ENCODE measurements at regions not wholly inside any gene's neighbourhood (a gene's known extent, or its start where the extent isn't known, plus 50 kb on each side); places are given as distances from the start of the nearest gene placed in this dataset.
A peak's percentile ranks its signal among the peaks of the same experiment; 100 is the strongest.

DNA sequence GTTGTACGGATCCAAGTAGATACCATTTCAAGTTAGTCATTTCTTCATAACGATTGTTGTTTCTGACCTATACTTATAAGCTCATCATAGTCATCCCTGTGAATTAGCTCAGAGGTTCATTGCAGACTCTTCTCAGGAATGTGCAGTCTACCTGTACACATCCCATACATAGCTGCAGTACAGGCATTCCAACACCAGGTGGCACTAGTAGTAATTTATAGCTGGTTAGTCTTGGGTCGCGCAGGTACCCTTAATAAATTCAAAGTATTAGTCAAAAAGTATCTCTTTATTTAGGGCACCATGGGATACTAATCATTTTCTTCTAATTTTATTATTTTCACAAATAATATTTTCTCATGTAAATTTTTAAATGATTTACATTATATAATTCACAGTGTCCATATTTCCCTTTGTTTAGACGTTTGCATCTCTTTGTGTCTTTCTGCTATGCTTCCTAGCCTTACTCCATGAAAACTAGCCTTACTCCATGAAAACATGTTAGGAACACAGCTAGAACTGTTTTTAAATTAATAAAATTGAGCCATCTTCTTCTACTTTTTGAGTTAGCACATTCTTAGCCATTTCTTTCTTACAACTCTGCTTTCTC lies 128.6 kb upstream of the FAM83B start:
- DNase-seq (ENCODE audit: low spot score), result peak; percentile 41

DNA sequence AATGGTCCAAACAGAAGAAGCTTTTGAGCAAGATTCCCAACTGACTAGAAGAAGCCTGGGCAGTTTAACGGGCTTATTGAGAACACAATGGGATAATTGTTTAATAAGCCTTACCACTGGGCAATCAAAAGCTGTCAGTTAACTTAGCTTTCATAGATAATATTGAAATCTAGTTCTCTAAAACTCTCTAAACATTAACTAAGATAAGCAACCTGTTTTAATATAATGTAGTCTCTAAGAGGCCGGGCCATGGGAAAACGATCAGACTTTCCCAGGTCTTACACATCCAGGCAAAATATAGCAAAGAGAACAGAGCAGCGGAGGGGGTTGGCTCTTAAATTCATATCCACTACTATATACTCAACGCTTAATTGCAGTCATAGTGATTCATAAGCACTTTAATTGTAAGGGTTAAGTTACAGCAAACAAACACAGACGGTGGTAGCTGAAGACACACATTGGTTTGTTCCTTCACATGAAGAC lies 128.0 kb upstream of the FAM83B start:
- DNase-seq (ENCODE audit: low spot score), result peak; percentile 20

DNA sequence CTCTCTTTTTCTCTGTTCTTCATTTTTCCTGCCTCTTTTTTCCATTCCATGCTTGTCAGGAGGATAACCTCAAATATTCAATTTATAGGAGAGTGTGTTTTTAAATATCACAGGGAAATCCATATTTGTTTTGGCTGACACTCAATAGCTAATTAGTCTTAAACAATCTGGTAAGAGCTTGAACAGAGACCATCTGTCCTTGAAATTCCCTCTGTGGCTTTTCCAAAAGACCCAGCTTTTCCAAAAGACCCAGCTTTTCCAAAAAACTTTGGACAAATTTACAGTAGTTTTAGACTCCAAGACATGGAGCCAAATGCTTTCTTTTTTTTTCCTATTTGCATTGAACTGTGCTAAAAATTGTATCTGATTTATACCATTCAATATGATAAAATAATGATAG lies 127.4 kb upstream of the FAM83B start:
- DNase-seq (ENCODE audit: low spot score), result no peak

DNA sequence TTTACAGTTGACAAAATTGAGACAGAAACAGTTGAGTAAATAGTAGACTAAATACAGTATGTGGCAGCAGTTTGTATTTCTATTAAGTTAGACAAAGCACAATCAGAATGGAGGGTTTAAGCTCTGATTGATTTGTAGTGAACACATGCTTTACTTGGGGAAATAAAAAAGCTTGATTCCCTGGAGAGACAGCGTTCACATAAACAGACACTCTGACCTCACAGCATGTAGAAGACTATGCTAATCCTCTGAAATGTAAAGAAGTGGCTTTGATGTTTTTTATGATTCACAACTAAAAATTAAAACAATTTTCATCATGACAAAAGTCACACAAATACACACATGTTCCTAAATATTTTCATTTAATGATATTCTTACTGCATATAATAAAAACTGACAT lies 126.9 kb upstream of the FAM83B start:
- DNase-seq (ENCODE audit: low spot score), result no peak

DNA sequence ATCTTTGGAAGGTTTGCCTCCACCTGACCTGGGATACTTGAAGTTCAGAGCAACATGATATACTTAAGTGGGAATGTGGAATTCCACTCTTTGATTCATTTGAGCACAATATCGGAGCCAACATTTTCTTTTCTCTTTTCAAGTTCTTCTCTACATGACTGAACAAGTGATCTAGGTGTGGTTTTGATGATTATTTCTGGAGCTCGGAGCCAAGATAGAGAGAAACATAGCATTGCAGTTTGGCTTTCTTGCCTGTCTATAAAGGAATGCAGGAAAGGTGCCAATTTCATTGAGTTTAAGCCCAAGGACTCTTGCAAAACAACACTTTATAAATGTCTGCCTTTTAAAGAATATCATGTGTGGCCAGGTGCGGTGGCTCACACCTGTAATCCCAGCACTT lies 124.2 kb upstream of the FAM83B start:
- no peak for DNase-seq (ENCODE audit: low spot score)

DNA sequence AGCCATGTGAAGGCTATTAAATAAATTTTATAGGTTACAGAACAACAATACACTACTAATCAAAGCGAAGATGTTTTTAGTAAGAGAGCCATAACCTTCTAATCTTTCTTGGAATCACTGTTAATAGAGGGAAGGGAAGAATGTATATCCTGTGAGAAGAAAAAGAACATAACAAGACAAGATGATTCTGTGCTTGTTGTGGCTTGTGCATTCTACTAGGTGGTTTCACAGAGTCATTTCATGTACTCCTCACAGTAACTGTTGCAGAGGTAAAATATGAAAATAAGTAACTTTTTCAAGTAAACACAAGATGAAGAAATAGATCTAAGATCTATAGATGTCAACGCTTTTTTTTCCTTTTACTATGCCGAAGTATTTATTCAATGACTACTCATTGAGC lies 116.9 kb upstream of the FAM83B start:
- no peak for DNase-seq (ENCODE audit: low spot score)

DNA sequence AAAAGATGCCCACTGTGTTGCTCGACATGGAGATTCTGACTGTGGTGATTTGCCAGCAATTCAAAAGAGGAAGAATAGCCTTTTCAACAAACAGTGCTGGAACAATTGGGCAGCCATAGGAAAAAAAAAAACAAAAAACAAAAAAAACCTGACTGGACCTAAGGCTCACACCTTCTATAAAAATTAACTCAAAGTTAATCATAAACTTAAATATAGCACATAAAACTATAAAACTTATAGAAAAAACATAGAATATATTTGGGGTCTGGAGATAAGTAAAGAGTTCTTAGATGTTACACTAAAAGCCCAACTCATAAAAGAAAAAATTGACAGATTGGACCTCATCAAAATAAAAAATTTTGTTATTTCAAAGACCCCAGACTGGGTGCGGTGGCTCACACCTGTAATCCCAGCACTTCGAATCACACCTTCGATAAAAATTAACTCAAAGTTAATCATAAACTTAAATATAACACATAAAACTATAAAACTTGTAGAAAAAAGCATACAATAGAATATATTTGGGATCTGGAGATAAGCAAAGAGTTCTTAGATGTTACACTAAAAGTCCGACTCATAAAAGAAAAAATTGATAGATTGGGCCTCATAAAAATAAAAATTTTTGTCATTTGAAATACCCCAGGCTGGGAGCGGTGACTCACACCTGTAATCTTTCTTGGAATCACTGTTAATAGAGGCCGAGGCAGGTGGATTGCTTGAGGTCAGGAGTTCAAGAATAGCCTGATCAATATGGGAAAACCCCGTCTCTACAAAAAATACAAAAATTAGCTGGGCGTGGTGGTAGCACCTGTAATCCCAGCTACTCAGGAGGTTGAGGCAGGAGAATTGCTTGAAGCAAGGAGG lies 115.6 kb upstream of the FAM83B start:
- no peak for DNase-seq (ENCODE audit: low spot score)

DNA sequence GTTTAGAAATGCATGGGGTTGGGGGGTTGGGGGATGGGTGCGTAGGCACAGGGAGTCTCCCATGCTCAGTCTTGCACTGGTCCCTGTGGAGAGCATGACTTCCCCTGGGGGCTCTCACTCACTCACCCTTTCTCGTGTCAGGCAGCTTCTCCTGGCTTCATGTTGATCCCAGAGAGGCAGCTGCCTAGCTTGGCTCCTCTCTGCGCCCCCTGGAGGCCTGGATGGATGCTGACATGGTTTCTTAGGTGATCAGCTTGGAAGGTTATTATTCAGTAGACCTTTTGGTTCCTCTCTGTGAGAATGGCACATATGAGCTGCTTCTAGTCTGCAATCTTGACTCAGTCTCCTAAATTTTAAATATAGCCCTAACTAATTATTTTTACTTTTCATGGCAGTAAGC lies 109.3 kb upstream of the FAM83B start:
- no peak for DNase-seq (ENCODE audit: low spot score)

DNA sequence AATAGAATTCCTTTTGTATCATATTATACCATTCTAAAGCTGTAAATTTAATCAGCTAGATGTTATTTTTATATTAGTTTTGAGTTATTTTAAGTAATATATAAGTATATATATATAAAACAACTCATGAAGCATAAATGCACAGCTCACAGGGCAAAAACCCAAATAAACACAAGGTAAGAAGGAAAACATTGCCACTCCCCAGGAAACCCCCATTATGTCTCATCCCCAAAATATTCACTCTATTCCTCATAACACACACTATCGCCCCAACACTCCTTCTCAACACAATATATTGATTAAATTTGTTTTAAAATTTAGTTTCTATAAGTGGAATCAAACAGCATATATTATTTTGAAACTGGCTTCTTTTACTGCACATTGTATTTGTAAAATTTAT lies 98.6 kb upstream of the FAM83B start:
- DNase-seq (ENCODE audit: low spot score), result no peak

DNA sequence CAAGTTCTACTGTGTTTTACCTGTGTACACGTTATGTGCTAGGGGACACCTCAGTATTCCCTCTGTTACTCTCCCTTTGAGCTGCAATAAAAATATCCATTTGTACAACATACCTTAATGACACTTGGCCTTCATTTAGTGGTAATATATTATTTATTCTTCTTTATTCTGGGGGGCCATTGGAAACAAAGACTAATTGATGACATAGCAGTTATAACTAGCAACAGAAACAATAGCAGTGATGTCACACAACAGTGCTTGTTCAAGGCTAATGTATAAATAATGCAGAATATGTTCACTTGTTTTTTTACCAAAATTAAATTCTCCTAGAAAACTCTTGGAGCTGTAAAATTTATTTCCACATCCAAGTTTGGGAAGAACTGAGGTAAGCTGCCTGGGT lies 92.2 kb upstream of the FAM83B start:
- no peak for DNase-seq (ENCODE audit: low spot score)

DNA sequence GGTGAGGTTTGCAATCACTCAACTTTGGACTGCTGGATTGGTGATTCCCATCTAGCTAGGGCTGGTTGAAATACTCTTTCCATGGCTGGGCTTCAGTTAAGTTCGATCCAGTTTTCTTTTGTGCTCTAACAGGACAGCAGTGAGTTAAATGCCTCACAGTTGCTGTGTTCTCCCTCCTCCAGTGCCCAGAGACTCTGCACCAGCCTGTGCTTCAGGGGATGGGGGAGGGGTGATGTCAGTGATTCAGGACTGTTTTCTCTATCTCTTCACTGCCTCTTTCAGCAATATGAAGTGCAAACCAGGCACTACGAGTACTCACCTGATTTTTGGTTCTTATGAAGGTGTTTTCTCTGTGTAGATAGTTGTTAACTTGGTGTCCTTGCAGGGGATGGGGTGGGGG lies 88.2 kb upstream of the FAM83B start:
- no peak for DNase-seq (ENCODE audit: low spot score)

DNA sequence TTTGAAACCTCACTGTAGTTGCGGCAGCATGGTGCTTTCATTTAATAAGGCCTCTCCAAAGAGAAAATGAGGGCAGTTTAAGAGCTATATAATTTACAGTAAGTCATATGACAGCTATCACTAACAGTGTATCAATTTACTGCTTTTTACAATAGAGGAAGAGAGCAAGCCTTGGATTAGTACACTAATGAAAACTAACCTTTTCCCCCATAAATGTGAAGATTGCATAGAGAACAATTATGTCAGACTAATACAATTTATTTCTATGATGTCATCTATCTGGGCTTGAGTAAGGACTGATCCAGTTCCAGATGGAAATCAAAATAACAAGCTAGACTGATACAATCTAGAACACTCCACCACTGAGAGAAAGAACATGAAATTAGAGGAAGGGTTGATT lies 78.1 kb upstream of the FAM83B start:
- DNase-seq (ENCODE audit: low spot score), result no peak

DNA sequence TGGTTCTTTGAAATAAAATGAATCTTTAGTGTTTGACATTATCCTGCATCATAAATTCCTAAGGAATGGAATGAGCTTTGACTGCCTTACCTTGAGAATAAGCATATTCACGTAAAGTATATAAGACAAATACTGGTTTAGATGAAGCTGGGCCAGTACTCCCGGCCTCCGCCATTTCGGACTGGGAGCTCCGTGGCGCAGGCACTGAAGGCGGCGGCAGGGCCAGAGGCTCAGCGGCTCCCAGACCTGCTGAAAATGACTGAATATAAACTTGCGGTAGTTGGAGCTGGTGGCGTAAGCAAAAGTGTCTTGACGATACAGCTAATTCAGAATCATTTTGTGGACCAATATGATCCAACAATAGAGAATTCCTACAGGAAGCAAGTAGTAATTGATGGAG lies 76.2 kb upstream of the FAM83B start:
- no peak for DNase-seq (ENCODE audit: low spot score)

DNA sequence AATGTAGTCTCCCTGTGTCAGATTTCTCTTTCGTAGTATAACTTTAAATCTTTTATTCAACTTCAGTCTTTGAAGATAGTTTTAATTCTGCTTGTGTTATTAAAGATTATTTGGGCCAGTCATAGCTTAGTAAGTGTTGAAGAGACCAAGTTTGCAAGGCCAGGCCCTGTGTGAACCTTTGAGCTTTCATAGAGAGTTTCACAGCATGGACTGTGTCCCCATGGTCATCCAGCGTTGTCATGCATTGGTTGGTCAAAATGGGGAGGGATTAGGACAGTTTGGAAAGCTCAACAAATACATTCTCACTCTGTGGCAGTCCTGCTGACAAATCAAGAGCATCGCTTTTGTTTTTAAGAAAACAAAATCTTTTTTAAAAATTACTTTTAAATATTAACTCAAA lies 74.6 kb upstream of the FAM83B start:
- DNase-seq (ENCODE audit: low spot score), result no peak

DNA sequence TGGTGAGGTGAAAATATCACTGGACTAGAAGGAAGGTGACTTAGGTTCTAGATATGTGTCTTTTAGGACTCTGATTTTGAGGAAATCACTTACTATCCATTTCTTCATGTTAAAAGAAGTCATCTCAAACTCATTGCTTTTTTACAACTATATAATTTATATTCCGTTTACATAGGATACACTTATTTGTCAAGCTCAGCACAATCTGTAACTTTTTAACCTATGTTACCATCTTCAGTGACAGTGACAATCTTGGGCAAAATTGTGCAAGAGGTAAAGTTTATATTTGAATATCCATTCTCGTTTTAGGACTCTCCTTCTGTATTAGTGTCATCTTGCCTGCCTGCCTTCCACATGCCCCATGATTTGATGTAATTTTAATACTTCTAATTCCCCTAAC lies 74.0 kb upstream of the FAM83B start:
- no peak for DNase-seq (ENCODE audit: low spot score)

DNA sequence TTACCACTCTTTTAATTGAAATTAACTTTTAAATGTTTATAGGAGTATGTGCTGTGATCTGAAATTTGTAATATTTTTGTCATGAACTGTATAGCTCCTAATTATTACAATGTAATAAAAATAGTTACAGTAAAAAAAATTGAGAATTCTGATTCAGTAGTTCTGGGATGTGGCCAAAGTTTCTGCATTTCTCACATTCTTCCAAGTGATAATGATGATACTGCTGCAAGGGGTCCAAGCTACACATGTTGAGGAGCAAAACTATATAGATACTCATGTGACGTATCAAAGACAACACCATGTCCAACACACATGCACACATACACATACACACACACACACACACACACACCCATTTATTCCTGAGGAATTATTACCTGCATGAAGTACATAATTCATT lies 71.0 kb upstream of the FAM83B start:
- DNase-seq (ENCODE audit: low spot score), result no peak

DNA sequence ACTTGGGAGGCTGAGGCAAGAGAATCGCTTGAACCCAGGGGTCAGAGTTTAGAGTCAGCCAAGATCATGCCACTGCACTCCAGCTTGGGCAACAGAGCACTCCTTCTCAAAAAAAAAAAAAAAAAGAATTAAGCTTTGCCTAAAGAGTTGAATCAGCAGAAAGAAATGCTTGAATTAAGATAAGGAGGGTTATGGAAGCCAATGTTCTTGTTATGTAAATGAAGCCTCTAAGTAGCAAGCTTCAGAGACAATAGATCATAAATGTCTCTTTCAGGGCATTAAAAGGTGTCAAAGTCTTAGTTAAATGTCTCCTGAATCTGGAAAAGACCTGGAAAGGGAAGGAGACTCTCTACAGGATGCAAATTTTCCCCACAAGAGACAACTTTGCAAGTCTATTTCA lies 69.7 kb upstream of the FAM83B start:
- no peak for DNase-seq (ENCODE audit: low spot score)

DNA sequence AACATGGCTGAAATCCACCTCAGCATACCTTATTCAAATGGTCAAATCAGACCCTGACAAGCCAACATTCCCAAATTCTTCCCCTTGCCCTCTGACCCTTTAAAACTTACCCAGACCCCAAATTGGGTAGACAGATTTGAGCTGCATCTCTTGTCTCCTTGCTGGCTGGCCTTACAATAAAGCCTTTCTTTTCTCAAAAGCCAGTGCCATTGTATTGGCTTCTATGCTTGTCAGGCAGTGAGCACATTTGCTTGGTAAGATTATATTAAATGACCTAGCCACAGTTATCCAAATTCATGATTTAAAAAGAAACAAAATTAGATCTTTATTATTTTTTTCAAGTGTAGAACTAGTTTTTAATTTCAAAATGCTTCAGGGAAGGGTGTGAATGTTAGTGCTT lies 67.8 kb upstream of the FAM83B start:
- DNase-seq (ENCODE audit: low spot score), result peak; percentile 51

DNA sequence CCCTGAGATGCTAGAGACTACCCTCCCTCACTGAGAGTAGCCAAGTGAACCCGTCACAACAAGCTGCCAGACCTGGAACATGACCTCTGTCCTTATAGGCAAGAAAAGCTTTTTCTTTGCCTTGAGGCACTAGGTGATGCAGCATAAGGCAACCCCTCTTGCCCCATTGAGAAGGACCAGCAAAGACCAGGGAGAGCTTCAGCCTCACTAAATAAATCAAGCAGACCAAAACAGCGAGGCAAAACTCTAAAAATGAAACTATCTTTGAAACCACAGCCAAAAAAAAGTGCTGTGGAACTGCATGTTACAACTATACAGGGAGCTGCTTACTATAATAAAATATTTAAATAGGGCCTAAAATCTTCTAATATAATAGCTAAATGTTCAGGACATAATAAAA lies 62.6 kb upstream of the FAM83B start:
- DNase-seq (ENCODE audit: low spot score), result no peak

DNA sequence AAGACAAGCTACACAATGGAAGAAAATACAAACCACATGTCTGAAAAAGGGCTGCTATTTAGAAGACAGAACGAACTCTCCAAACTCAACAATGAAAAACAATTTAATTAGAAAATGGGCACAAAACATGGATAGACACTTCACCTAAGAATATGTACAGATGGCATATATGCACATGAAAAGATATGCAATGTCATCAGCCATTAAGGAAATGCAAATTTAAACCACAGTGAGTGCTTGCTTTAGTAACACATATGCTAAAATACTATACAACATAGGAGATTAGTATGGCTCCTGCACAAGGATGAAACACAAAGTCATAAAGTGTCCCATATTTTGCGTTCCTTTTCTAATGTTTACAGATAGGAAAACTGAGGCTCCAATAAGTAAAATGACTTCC lies 60.4 kb upstream of the FAM83B start:
- DNase-seq (ENCODE audit: low spot score), result no peak

DNA sequence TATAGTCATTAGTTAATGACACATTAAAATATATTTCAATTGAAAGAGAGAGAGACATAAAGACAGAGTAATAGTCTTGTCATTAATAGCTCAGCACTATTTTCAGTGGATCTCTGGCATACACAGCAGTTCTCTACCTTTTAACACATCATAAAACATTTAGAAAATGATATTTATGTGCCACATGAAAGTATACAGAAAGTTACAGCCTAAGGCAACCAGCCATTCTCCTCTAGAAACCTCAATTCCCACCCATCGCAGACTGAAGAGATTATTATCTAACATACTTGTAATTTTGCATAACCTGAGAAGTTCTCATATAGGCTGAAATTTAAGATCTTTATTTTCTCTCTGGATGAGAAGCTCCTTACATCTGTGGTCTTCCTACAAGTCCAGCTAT lies 58.7 kb upstream of the FAM83B start:
- DNase-seq (ENCODE audit: low spot score), result no peak

Data from globus pallidus (tissue), 1 donor.